Nephron (organoid): ENCODE measurements at regions not wholly inside any gene's neighbourhood (a gene's known extent, or its start where the extent isn't known, plus 50 kb on each side); places are given as distances from the start of the nearest gene placed in this dataset.
A peak's percentile ranks its signal among the peaks of the same experiment; 100 is the strongest.
"Not testable (repeated sequence)": the region's sequence is repeated elsewhere in the genome, so short reads cannot be mapped to it uniquely, and the experiment has no call there.

Experiments used
- H3K27ac Mint-ChIP-seq, 3 experiments: 2 replicates each; pipeline ENCODE4 v1.8.0; 2020; ENCODE audit warnings: mixed read lengths in 3 of 3, mild to moderate bottlenecking in 2 of 3, moderate library complexity in 1 of 3
- H3K27me3 Mint-ChIP-seq: 2 replicates; pipeline ENCODE4 v1.8.0; 2021; ENCODE audit warnings: low read depth, mild to moderate bottlenecking, moderate library complexity, mixed read lengths
- H3K36me3 Mint-ChIP-seq: 2 replicates; pipeline ENCODE4 v1.8.0; 2020; ENCODE audit warnings: low read depth, mixed read lengths
- H3K4me1 Mint-ChIP-seq: 2 replicates; pipeline ENCODE4 v1.8.0; 2020; ENCODE audit warnings: mixed read lengths
- H3K4me3 Mint-ChIP-seq, 3 experiments: 2 replicates each; pipeline ENCODE4 v1.8.0; 2020; ENCODE audit warnings: mild to moderate bottlenecking in 3 of 3, mixed read lengths in 3 of 3, moderate library complexity in 2 of 3
- H3K9me3 Mint-ChIP-seq: 2 replicates; pipeline ENCODE4 v1.8.0; 2020; ENCODE audit warnings: mixed read lengths

DNA sequence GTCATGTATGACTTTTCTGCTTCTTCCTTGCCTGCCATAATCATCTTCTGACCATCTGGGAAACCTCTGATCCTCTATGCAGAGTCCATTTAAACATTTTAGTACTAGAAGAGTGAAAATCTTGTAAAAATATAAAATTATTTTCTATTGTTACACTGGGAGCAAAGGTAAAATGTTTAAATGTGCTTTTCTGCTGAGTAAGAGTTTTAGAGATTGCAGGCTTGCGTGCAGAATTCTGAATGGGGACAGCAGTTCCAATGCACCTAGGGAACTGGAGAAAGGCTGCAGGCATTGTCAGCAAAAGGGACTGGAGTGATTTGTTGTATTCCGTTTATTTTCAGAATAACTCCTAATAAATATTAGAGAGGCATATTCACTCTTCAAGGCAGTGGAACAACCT lies 180.7 kb downstream of the ZNF37A start:
- H3K4me1 Mint-ChIP-seq, H3K36me3 Mint-ChIP-seq, H3K4me3 Mint-ChIP-seq, H3K27me3 Mint-ChIP-seq, H3K27ac Mint-ChIP-seq: not testable (repeated sequence)
- H3K9me3 Mint-ChIP-seq = peaks cover 11% of the 10 kb centered on the region

DNA sequence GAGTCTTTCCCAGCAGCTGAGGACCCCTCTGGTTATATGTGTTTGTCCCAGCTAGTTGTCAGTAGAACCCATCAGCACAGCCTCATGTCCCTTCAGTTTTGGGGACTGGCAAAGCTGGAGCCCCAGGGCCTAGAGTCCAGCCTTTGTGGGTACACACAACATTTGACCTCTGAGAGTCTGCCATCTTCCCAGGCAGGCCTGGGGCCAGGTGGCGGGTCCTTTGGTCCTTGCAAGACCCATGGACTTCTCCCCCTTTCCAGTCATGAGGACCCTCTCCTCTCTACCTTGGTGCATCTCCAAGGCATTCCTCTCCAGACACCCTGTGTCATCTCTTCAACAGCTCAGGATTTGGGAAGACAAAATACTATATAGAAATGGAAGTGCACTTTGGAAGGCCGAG lies 198.4 kb downstream of the ZNF37A start:
- not testable (repeated sequence) for H3K36me3 Mint-ChIP-seq, H3K27me3 Mint-ChIP-seq, H3K4me3 Mint-ChIP-seq, H3K27ac Mint-ChIP-seq, H3K4me1 Mint-ChIP-seq
- peaks cover 16% of the 10 kb centered on the region for H3K9me3 Mint-ChIP-seq

DNA sequence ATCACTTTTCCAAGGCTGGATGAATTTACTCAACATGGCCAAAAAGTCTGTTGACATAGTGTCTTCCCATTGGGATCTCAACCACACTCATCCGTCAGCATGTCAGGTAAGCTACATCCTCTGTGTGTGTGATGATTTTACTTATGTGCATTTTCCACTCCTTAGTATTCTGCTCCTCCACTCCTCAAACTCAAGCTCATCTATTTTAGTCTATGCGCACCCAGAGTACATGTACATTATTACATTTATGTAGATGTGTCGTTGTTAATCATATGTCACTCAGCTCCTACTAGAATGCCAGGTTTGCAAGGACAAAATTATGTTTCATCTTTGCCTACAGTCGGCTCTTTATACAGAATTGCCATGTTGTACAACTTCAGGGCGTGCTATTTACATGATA lies 216.0 kb downstream of the ZNF37A start:
- not testable (repeated sequence) for H3K36me3 Mint-ChIP-seq, H3K27me3 Mint-ChIP-seq, H3K27ac Mint-ChIP-seq, H3K4me3 Mint-ChIP-seq, H3K4me1 Mint-ChIP-seq
- peaks cover 27% of the 10 kb centered on the region for H3K9me3 Mint-ChIP-seq

DNA sequence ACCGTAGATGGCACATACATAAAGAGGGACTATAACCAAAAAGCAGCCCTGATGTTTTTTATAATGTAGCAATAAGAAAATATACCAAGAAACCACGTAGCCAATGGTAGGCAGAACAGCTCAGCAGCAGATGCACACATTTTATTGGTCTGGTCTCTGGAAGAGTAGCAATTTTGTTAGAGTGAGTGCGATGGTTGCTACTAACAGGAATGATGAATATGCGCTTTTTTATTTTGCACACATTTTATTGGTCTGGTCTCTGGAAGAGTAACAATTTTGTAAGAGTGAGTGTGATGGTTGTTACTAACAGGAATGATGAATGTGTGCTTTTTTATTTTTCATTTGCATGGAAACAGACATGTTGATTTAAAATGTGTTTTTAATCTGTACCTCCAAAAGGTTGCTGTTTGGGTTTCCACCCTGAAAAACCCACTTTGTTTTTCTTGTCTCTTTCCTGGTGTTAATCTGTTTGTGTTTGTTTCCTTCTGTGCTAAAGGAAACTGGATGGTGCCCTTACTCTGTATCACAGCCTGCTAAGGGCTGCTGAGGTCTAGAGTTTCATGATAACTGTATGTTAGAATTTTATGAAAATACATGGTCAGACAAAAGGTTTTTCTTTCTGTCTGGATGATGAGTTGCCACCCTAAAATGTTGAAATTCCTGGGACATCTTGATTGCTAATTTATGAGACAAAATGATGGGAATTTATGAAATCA lies 221.1 kb downstream of the ZNF37A start:
- H3K9me3 Mint-ChIP-seq = peaks cover 33% of the 10 kb centered on the region
- H3K4me3 Mint-ChIP-seq, H3K27me3 Mint-ChIP-seq, H3K36me3 Mint-ChIP-seq, H3K27ac Mint-ChIP-seq, H3K4me1 Mint-ChIP-seq: not testable (repeated sequence)

DNA sequence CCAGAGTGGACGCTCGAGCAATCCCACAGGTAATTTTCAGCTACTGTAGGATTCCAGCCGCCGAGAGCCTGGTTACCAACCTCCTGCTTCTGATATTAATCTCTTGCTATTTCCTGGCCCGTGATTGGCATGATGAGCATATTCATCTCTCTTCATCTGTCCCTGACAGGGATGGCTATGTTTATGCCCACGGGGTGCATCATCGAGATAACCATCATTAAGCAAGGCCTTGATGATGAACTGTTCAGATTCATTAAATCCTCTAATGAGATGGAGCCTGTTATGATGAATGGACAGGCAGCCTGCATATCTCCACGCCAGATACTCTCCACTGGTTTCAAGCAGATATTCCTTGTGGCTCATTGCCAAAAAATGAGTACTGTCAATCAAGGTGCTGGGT lies 227.3 kb downstream of the ZNF37A start:
- not testable (repeated sequence) for H3K27me3 Mint-ChIP-seq, H3K36me3 Mint-ChIP-seq, H3K4me3 Mint-ChIP-seq, H3K27ac Mint-ChIP-seq, H3K4me1 Mint-ChIP-seq
- H3K9me3 Mint-ChIP-seq = peaks cover 27% of the 10 kb centered on the region

DNA sequence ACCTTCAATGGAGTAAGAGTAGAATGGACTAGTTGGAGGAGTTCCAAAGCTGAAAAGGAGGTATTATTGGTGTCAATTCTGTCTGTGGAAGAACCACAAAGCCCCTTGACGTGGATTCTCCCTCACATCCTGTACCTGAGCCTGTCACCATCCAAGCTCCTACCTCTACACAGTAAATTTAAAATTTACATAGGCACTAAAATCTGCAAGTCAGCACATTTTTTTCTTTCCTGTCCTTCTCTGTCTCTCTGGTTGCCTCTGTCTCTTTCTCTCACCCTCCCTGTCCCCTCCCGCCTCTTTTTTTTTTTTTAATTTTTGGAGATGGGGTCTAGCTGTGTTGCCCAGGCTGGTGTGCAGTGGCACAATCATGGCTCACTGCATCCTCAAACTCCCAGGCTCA lies 236.2 kb downstream of the ZNF37A start:
- not testable (repeated sequence) for H3K4me3 Mint-ChIP-seq, H3K27ac Mint-ChIP-seq, H3K9me3 Mint-ChIP-seq, H3K4me1 Mint-ChIP-seq, H3K36me3 Mint-ChIP-seq, H3K27me3 Mint-ChIP-seq

DNA sequence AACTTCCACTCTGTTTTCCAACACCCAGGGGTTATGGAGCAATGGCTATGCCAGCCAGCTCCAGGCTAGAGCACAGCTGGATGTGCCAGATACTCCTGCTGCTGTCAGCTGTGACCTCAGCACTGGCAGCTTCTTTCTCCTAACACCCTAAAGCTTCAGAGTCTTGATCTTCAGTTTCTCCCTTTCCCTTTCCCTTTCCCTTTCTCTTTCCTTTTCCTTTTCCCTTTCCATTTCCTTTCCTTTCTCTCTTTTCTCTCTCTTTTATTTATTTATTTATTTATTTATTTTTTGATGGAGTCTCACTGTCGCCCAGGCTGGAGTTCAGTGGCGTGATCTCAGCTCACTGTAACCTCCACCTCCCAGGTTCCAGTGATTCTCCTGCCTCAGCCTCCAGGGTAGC lies 237.0 kb downstream of the ZNF37A start:
- not testable (repeated sequence) for H3K27ac Mint-ChIP-seq, H3K9me3 Mint-ChIP-seq, H3K4me3 Mint-ChIP-seq, H3K27me3 Mint-ChIP-seq, H3K36me3 Mint-ChIP-seq, H3K4me1 Mint-ChIP-seq

DNA sequence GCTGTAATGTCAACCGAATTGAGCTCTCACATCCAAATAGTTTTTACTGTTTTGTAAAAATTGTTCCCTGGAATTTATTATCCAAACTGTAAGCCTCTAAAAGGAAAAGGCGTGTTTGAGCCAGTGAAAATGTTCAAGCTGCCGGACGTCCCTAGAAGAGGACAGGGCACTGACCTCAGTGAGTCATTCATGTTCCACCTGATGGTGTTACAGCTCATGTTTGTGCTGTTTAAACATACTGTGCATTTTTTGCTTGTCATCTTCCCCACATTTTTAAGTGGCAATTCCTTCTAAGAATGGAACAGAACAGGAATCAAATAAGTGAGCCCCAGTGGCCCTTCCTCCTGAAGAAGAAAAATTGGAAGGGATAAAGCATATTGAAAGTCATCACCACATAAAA lies 239.6 kb downstream of the ZNF37A start:
- H3K27ac Mint-ChIP-seq, H3K4me1 Mint-ChIP-seq, H3K27me3 Mint-ChIP-seq, H3K9me3 Mint-ChIP-seq, H3K4me3 Mint-ChIP-seq, H3K36me3 Mint-ChIP-seq: not testable (repeated sequence)

DNA sequence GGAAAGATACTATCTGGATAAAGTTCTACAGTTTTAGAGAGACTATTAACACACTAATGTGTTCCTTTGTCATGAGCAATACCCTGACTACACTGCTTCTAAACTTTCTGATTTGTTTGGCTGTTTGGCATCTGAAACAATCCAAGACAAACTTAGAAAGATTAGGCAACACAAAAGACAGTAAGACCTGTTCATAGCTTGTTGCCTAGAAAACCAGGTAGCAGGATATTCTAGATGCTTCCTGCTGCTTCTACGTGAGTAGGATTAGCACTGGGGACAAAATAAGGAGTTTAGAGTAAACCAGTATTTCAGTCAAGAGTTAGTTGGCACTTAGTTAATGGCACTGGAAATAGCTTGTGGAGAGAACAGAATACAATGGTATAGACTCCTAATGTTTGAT lies 256.5 kb downstream of the ZNF37A start:
- not testable (repeated sequence) for H3K36me3 Mint-ChIP-seq, H3K27me3 Mint-ChIP-seq, H3K27ac Mint-ChIP-seq, H3K4me3 Mint-ChIP-seq, H3K4me1 Mint-ChIP-seq
- H3K9me3 Mint-ChIP-seq = peaks cover 22% of the 10 kb centered on the region

DNA sequence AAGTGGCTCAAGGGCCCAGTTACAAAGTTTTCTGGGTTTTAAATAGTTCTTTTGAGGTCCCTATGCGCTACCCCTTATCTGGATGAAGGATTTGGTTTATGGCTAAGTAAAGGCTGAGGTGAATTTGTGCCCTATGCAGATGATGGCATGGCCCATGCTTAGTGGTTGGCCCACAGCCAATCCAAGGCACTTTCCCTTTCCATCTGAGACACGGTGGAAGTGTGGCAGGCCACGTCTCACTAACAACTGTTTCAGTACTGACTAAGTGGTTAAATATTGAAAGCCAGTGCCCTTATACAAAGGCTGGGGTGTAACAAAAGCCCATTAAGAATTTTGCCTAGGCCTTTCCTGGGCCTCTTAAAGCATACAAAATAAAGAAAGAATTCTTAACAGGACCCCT lies 260.3 kb downstream of the ZNF37A start:
- peak overlapping the region in 1 of 3 experiments; percentile 37 for H3K27ac Mint-ChIP-seq
- not testable (repeated sequence) for H3K4me1 Mint-ChIP-seq, H3K4me3 Mint-ChIP-seq, H3K36me3 Mint-ChIP-seq, H3K27me3 Mint-ChIP-seq, H3K9me3 Mint-ChIP-seq

DNA sequence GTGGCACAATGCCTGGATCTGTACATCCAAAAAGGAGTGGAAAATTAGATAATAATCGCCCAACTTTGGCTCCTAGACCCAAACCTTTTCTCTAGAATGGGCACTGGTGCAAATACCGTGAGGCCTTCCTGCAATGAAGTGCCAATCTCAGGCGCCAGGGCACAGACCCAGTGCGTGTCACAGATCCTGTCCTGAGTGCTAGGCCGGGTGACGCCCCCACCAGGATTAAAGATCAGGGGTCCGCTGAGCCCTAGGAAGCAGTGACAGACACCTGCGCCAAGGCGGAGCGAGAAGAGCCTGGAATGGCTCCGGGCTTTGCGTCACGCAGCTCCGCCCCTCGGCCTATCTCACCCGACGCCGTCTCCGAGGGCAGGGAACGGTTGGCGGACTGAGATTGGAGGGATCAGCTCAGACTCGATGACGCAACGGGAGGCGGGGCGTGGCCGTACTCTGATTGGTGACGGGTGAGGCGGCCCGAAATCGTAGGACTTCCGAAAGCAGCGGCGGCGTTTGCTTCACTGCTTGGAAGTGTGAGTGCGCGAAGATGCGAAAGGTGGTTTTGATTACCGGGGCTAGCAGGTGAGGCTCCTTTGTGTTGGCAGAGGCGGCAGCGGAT lies 261.9 kb downstream of the ZNF37A start:
- H3K36me3 Mint-ChIP-seq, H3K27me3 Mint-ChIP-seq, H3K4me1 Mint-ChIP-seq, H3K9me3 Mint-ChIP-seq: not testable (repeated sequence)
- H3K4me3 Mint-ChIP-seq = peak overlapping the region; percentile 88 to 93 (median 92)
- H3K27ac Mint-ChIP-seq = peak overlapping the region in 2 of 3 experiments; percentile 29 to 81

DNA sequence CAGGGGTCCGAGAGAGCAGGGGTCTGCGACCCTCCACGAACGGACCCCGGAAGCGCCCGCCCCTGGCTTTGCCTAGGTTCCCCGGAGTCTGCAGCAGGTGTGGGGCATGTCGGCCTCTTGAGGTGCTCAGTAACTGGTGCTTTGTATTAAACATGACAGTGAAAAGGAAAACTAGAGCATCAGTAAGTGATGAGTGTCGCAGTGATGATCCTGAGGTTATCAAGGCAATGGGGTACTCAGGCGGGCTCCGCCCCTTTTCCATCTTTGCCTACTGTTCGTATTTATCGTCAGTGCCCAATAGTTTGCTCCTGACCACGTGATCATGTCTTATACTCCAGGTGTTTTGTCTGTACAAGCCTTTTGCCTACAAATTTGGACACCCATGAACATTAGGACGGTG lies 262.4 kb downstream of the ZNF37A start:
- H3K4me3 Mint-ChIP-seq = peak overlapping the region; percentile 88 to 93 (median 92)
- H3K9me3 Mint-ChIP-seq, H3K27me3 Mint-ChIP-seq, H3K4me1 Mint-ChIP-seq, H3K36me3 Mint-ChIP-seq: not testable (repeated sequence)
- H3K27ac Mint-ChIP-seq = peak overlapping the region in 1 of 3 experiments; percentile 81

DNA sequence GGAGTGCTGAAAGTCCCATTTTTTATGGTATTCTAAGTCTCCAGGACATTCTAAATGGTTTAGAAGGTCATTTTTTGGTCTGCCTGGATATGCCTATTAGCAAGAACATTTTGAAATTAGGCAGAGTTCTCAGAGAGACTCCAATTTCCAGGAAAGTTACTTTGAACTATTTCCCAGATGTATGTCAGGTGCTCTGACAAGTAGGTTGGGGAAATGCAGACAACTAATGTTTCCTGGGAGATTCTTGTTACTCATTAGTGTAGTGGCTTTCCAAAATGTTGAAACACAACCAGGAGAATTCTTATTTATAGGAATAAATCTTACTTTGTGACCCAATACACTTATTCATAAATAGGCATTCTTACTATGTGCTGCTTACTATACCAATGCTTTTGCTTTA lies 268.4 kb downstream of the ZNF37A start:
- H3K9me3 Mint-ChIP-seq, H3K4me1 Mint-ChIP-seq, H3K27me3 Mint-ChIP-seq, H3K4me3 Mint-ChIP-seq, H3K27ac Mint-ChIP-seq: not testable (repeated sequence)
- H3K36me3 Mint-ChIP-seq = peaks cover 12% of the 10 kb centered on the region

DNA sequence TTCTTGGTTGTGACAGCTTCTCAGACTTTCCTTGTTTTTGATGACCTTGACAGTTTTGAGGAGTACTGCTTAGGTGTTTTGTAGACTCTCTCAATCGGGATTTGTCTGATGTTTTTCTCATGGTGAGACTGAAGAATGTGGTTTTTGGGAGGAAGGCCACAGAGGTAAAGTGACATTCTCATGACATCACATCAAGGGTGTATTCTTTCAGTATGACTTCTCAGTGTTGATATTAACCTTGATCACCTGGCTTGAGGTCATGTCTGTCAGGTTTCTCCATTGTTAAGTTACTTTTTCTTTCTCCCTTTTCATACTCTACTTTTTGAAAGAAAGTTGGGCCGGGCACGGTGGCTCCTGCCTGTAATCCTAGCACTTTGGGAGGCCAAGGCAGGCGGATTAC lies 269.9 kb downstream of the ZNF37A start:
- not testable (repeated sequence) for H3K27me3 Mint-ChIP-seq, H3K9me3 Mint-ChIP-seq, H3K27ac Mint-ChIP-seq, H3K4me3 Mint-ChIP-seq, H3K4me1 Mint-ChIP-seq
- peaks cover 12% of the 10 kb centered on the region for H3K36me3 Mint-ChIP-seq

DNA sequence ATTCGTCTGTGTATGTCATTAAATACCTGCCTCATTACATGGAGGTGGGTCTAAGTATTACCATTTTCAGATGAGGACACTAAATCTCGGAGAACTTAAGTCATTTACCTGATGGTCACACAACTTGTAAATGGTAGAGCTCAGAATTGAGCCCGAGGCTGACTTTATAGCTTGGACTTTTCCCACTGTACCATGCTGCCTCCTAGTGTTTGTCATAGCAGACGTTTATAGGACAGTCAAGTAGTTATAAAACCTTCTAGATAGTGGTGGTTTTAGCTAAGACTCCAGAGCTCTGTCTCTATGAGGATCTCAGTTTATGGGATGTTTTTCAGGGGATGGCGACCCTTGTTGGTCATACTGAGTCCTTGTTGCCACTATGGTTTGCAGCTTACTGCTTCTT lies 271.8 kb downstream of the ZNF37A start:
- H3K27me3 Mint-ChIP-seq, H3K4me1 Mint-ChIP-seq, H3K4me3 Mint-ChIP-seq, H3K27ac Mint-ChIP-seq, H3K9me3 Mint-ChIP-seq: not testable (repeated sequence)
- peaks cover 12% of the 10 kb centered on the region for H3K36me3 Mint-ChIP-seq

DNA sequence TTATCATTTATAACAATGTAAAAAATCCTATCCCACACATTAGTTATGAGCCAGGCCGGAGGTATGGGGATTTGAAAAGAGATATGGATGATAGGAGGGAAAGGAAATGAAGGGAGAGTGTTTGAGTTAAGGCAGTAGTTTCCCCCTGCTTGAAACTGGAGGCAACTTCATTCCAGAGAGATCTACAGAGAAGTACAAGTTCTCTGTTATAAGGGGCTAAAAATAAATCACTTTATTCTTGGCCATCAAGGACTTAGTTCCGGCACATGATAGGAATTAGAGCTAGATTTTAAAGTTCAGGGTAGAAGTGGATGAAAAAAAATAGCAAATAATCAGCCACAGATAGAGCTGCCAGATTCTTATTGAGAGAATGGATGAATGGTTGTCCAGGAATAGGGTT lies 289.7 kb downstream of the ZNF37A start:
- not testable (repeated sequence) for H3K27ac Mint-ChIP-seq, H3K4me1 Mint-ChIP-seq, H3K36me3 Mint-ChIP-seq, H3K9me3 Mint-ChIP-seq, H3K27me3 Mint-ChIP-seq, H3K4me3 Mint-ChIP-seq
